ENCODE measurements at regions not wholly inside any gene's neighbourhood (a gene's known extent, or its start where the extent isn't known, plus 50 kb on each side); places are given as distances from the start of the nearest gene placed in this dataset.

DNA sequence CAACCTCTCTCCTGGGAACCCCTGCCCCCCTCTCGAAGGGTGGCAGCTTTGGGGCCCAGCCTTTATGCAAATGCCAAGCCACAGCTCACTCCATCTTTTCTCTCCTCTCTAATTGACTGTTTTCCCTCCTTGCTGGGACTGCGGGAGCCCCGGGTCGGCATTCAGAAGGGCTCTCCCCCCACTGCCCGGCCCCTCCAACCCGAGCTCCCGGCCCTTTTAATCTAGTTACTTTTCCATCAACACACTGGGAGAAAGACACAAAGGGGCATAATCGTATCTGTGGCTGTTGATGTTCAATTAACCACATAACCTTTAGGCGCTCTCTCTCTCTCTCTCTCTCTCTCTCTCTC lies 95.4 kb downstream of the INHBB start:
- ChIA-PET POLR2A (interaction anchor here (1.2 to 2.8 kb wide), 3 partner anchors 25 to 111 kb away, joined by 3 to 22 read pairs (median 3); no protein-coding TSS in a partner anchor), CTCF (ENCODE audit: low intra/inter-chr PET ratio, low total read pairs) (no interaction called here)

More for the DNA sequence above, 95.4 kb downstream of the INHBB start:
- TF ChIP-seq, protein P1, sequence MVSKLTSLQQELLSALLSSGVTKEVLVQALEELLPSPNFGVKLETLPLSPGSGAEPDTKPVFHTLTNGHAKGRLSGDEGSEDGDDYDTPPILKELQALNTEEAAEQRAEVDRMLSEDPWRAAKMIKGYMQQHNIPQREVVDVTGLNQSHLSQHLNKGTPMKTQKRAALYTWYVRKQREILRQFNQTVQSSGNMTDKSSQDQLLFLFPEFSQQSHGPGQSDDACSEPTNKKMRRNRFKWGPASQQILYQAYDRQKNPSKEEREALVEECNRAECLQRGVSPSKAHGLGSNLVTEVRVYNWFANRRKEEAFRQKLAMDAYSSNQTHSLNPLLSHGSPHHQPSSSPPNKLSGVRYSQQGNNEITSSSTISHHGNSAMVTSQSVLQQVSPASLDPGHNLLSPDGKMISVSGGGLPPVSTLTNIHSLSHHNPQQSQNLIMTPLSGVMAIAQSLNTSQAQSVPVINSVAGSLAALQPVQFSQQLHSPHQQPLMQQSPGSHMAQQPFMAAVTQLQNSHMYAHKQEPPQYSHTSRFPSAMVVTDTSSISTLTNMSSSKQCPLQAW (CRISPR knock-in tag; IDR thresholded peaks at IDR 0.05), result no peak
- no peak for TF ChIP-seq POLR2AphosphoS2 (IDR thresholded peaks at IDR 0.05; ENCODE audit: low read depth, low read length)
- TF ChIP-seq, protein P2, sequence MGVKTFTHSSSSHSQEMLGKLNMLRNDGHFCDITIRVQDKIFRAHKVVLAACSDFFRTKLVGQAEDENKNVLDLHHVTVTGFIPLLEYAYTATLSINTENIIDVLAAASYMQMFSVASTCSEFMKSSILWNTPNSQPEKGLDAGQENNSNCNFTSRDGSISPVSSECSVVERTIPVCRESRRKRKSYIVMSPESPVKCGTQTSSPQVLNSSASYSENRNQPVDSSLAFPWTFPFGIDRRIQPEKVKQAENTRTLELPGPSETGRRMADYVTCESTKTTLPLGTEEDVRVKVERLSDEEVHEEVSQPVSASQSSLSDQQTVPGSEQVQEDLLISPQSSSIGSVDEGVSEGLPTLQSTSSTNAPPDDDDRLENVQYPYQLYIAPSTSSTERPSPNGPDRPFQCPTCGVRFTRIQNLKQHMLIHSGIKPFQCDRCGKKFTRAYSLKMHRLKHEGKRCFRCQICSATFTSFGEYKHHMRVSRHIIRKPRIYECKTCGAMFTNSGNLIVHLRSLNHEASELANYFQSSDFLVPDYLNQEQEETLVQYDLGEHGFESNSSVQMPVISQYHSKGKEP (CRISPR knock-in tag; IDR thresholded peaks at IDR 0.05), result no peak
- TF ChIP-seq ZNF780A (CRISPR knock-in tag; IDR thresholded peaks at IDR 0.05), result no peak
- no peak for TF ChIP-seq SMARCE1 (IDR thresholded peaks at IDR 0.05; ENCODE audit: borderline replicate concordance)
- TF ChIP-seq ZNF703 (CRISPR knock-in tag; IDR thresholded peaks at IDR 0.05; ENCODE audit: borderline replicate concordance), result no peak
- TF ChIP-seq, protein P3, sequence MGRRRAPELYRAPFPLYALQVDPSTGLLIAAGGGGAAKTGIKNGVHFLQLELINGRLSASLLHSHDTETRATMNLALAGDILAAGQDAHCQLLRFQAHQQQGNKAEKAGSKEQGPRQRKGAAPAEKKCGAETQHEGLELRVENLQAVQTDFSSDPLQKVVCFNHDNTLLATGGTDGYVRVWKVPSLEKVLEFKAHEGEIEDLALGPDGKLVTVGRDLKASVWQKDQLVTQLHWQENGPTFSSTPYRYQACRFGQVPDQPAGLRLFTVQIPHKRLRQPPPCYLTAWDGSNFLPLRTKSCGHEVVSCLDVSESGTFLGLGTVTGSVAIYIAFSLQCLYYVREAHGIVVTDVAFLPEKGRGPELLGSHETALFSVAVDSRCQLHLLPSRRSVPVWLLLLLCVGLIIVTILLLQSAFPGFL (CRISPR knock-in tag; IDR thresholded peaks at IDR 0.05), result no peak
- TF ChIP-seq POGZ (CRISPR knock-in tag; IDR thresholded peaks at IDR 0.05), result no peak
- TF ChIP-seq MXD4 (CRISPR knock-in tag; IDR thresholded peaks at IDR 0.05), result 0 out of 2 replicates have a peak, but pooled peaks have one; percentile 0
- DNase-seq (ENCODE audit: low spot score) (no peak), FAIRE-seq (no peak), ATAC-seq (no peak)
- H4K20me1 ChIP-seq (ENCODE audit: insufficient read depth, low read length), result 0 out of 2 replicates have a peak, but pooled peaks cover 3% of the 10 kb centered on the region
- no TSS peak for BruUV-seq (replicated peaks)
- intact Hi-C loops (cut with micrococcal nuclease; ENCODE audit: unreplicated experiment) (no loop called here), in situ Hi-C loops (cut with HindIII; ENCODE audit: extremely low pct_ligation_motif_present, low pct_unique_long_range_greater_than_20kb) (no loop called here)
- H3K79me2 ChIP-seq (ENCODE audit: insufficient read depth, low read length), result no peaks in the 10 kb centered on the region
- H3K9ac ChIP-seq (ENCODE audit: insufficient read depth, low read depth, low read length), result no peak overlapping the region
- no peak overlapping the region for H3K27ac ChIP-seq (ENCODE audit: extremely low read length, insufficient read depth, low read length)
- peaks cover 17 to 73% of the 10 kb centered on the region in 2 experiments for H3K27me3 ChIP-seq (ENCODE audit: control insufficient read depth in 1 of 2, insufficient read depth in 2 of 2, low read length in 2 of 2)
- H3K9me3 ChIP-seq (ENCODE audit: low read length), result no peaks in the 10 kb centered on the region
- H2AFZ ChIP-seq (ENCODE audit: low read length), result no peak overlapping the region
- WGBS (ENCODE audit: low lambda C conversion rate), result 51% methylated on average over 9 of the region's 9 CpGs
- no peak overlapping the region for H3K4me3 ChIP-seq (replicated peaks in 1 of 3; ENCODE audit: insufficient read depth in 1 of 3, low read depth in 2 of 3, low read length in 3 of 3)
- peaks cover 37% of the 10 kb centered on the region for H3K4me1 ChIP-seq (ENCODE audit: insufficient read depth, low read length)
- H3K36me3 ChIP-seq (replicated peaks in 1 of 2; ENCODE audit: control insufficient read depth in 1 of 2, insufficient read depth in 2 of 2, low read length in 2 of 2), result no peaks in the 10 kb centered on the region
- H3K4me2 ChIP-seq (ENCODE audit: low read depth, low read length), result no peak overlapping the region
